Neural cell (in vitro differentiated cells): ENCODE measurements at regions not wholly inside any gene's neighbourhood (a gene's known extent, or its start where the extent isn't known, plus 50 kb on each side); places are given as distances from the start of the nearest gene placed in this dataset.

Experiments
- H2AFZ ChIP-seq: fragments of 200-600, 300-800 bp; sonication (generic), shearing (Covaris generic); 2 replicates; pipeline ENCODE4 v1.6.0; 2014; ENCODE audit warnings: low read depth, mild to moderate bottlenecking, antibody characterized with exemption, low read length, moderate library complexity
- H3F3A ChIP-seq: fragments of 200-600 bp; shearing (Covaris generic); 2 replicates; pipeline ENCODE4 v1.6.1; 2016; ENCODE audit warnings: mild to moderate bottlenecking, moderate library complexity, mixed read lengths, antibody characterized with exemption, low read length; ENCODE audit not compliant: insufficient read depth, poor library complexity, severe bottlenecking
- H3K27ac ChIP-seq: fragments of 200-600, 300-800 bp; sonication (generic), shearing (Covaris generic); 2 replicates; pipeline ENCODE4 v1.5.1; 2014; ENCODE audit warnings: mild to moderate bottlenecking, low read length, moderate library complexity
- H3K27me3 ChIP-seq: fragments of 300-800, 200-600 bp; sonication (generic), shearing (Covaris generic); 2 replicates; pipeline ENCODE4 v1.6.0; 2014; ENCODE audit warnings: mild to moderate bottlenecking, low read depth, low read length, moderate library complexity; ENCODE audit not compliant: insufficient read depth
- H3K36me3 ChIP-seq: fragments of 300-800, 200-600 bp; sonication (generic), shearing (Covaris generic); 2 replicates; pipeline ENCODE4 v1.5.1; 2014; ENCODE audit warnings: mild to moderate bottlenecking, antibody characterized with exemption, low read length, moderate library complexity; ENCODE audit not compliant: insufficient read depth
- H3K4me2 ChIP-seq: fragments of 300-800, 200-600 bp; sonication (generic), shearing (Covaris generic); 2 replicates; pipeline ENCODE4 v1.6.0; 2014; ENCODE audit warnings: mild to moderate bottlenecking, low read length
- H3K4me3 ChIP-seq: fragments of 300-800, 200-600 bp; sonication (generic), shearing (Covaris generic); 2 replicates; pipeline ENCODE4 v1.5.1; 2014; ENCODE audit warnings: mild to moderate bottlenecking, low read length, moderate library complexity
- H3K79me2 ChIP-seq: fragments of 200-600 bp; shearing (Covaris generic); replicated peaks from 2 replicates; pipeline ENCODE4 v1.6.0; 2014; ENCODE audit warnings: mild to moderate bottlenecking, low read length, moderate library complexity; ENCODE audit not compliant: insufficient read depth
- H3K9ac ChIP-seq: fragments of 300-800, 200-600 bp; sonication (generic), shearing (Covaris generic); 2 replicates; pipeline ENCODE4 v1.6.1; 2016; ENCODE audit warnings: mild to moderate bottlenecking, low read length, mixed read lengths
- H3K9me2 ChIP-seq: fragments of 200-600 bp; shearing (Covaris generic); 2 replicates; pipeline ENCODE4 v1.6.1; 2016; ENCODE audit warnings: mild to moderate bottlenecking, low read length, mixed read lengths; ENCODE audit not compliant: insufficient read depth
- H3K9me3 ChIP-seq: fragments of 200-600, 300-800 bp; sonication (generic), shearing (Covaris generic); 2 replicates; pipeline ENCODE4 v1.6.1; 2016; ENCODE audit warnings: mild to moderate bottlenecking, mixed run types, low read length, moderate library complexity, mixed read lengths
- H4K20me1 ChIP-seq: fragments of 200-600 bp; shearing (Covaris generic); 2 replicates; pipeline ENCODE4 v1.6.1; 2016; ENCODE audit warnings: mild to moderate bottlenecking, mixed run types; ENCODE audit not compliant: insufficient read depth
- EP300 ChIP-seq: fragments of 450-650 bp; conservative IDR thresholded peaks from 2 replicates; pipeline ENCODE4 v1.6.1; 2014; ENCODE audit warnings: antibody characterized with exemption, mild to moderate bottlenecking, moderate library complexity; ENCODE audit not compliant: poor library complexity, severe bottlenecking
- EZH2 ChIP-seq: fragments of 200-600, 300-800 bp; shearing (Covaris generic), sonication (generic); IDR thresholded peaks from 2 replicates; pipeline ENCODE4 v1.6.1; 2014; ENCODE audit warnings: antibody characterized with exemption, low read length, borderline replicate concordance, mild to moderate bottlenecking; ENCODE audit not compliant: insufficient read depth, poor library complexity, severe bottlenecking
- MXI1 ChIP-seq: fragments of 450-650 bp; conservative IDR thresholded peaks from 2 replicates; pipeline ENCODE4 v1.6.1; 2014; ENCODE audit warnings: antibody characterized with exemption, mild to moderate bottlenecking; ENCODE audit not compliant: poor library complexity, severe bottlenecking
- POLR2AphosphoS5 ChIP-seq: IDR thresholded peaks from 2 replicates; pipeline ENCODE4 v1.6.1; 2012
- RAD21 ChIP-seq: fragments of 450-650 bp; conservative IDR thresholded peaks from 2 replicates; pipeline ENCODE4 v1.6.1; 2014; ENCODE audit warnings: antibody characterized with exemption, mild to moderate bottlenecking, moderate library complexity
- SMC3 ChIP-seq: fragments of 450-650 bp; conservative IDR thresholded peaks from 2 replicates; pipeline ENCODE4 v1.6.1; 2014; ENCODE audit warnings: antibody characterized with exemption, mild to moderate bottlenecking, moderate library complexity; ENCODE audit not compliant: poor library complexity
- TAF1 ChIP-seq: IDR thresholded peaks from 2 replicates; pipeline ENCODE4 v1.6.1; 2012; ENCODE audit warnings: low read depth
- TF ChIP-seq, protein P1 (sequence below): IDR thresholded peaks from 2 replicates; pipeline ENCODE4 v1.6.1; 2012; ENCODE audit warnings: borderline replicate concordance
- TF ChIP-seq, protein P2 (sequence below): fragments of 450-650 bp; IDR thresholded peaks from 2 replicates; pipeline ENCODE4 v1.5.1; 2014; ENCODE audit warnings: antibody characterized with exemption, mild to moderate bottlenecking, moderate library complexity; ENCODE audit not compliant: poor library complexity, severe bottlenecking

DNA sequence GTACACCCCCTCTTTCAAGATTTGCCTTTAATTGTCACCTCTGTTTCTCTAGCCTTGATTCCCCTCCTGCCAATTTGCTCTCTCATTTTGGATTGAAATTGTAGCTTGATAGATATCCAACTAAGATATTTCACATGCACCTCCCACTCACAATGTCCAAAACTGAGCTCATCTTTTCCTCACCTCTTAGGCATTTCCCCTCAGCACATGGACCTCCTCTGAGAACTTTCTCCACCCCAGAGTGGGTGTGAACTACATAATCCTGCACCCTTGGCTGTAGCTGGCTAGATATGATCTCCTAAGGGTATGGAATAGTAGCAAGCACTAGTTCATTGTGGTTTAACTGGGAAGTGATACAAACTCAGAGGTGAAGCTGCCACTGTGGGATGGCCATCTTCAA lies 91.5 kb upstream of the SESN3 start:
- H3K9ac ChIP-seq, result no peak overlapping the region
- no peaks in the 10 kb centered on the region for H3K36me3 ChIP-seq
- H4K20me1 ChIP-seq, result no peaks in the 10 kb centered on the region
- TF ChIP-seq EP300 (no peak), TAF1 (no peak), MXI1 (no peak), SMC3 (no peak), POLR2AphosphoS5 (no peak), EZH2 (no peak), RAD21 (no peak)
- TF ChIP-seq, protein P1, sequence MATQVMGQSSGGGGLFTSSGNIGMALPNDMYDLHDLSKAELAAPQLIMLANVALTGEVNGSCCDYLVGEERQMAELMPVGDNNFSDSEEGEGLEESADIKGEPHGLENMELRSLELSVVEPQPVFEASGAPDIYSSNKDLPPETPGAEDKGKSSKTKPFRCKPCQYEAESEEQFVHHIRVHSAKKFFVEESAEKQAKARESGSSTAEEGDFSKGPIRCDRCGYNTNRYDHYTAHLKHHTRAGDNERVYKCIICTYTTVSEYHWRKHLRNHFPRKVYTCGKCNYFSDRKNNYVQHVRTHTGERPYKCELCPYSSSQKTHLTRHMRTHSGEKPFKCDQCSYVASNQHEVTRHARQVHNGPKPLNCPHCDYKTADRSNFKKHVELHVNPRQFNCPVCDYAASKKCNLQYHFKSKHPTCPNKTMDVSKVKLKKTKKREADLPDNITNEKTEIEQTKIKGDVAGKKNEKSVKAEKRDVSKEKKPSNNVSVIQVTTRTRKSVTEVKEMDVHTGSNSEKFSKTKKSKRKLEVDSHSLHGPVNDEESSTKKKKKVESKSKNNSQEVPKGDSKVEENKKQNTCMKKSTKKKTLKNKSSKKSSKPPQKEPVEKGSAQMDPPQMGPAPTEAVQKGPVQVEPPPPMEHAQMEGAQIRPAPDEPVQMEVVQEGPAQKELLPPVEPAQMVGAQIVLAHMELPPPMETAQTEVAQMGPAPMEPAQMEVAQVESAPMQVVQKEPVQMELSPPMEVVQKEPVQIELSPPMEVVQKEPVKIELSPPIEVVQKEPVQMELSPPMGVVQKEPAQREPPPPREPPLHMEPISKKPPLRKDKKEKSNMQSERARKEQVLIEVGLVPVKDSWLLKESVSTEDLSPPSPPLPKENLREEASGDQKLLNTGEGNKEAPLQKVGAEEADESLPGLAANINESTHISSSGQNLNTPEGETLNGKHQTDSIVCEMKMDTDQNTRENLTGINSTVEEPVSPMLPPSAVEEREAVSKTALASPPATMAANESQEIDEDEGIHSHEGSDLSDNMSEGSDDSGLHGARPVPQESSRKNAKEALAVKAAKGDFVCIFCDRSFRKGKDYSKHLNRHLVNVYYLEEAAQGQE, result no peak
- TF ChIP-seq, protein P2, sequence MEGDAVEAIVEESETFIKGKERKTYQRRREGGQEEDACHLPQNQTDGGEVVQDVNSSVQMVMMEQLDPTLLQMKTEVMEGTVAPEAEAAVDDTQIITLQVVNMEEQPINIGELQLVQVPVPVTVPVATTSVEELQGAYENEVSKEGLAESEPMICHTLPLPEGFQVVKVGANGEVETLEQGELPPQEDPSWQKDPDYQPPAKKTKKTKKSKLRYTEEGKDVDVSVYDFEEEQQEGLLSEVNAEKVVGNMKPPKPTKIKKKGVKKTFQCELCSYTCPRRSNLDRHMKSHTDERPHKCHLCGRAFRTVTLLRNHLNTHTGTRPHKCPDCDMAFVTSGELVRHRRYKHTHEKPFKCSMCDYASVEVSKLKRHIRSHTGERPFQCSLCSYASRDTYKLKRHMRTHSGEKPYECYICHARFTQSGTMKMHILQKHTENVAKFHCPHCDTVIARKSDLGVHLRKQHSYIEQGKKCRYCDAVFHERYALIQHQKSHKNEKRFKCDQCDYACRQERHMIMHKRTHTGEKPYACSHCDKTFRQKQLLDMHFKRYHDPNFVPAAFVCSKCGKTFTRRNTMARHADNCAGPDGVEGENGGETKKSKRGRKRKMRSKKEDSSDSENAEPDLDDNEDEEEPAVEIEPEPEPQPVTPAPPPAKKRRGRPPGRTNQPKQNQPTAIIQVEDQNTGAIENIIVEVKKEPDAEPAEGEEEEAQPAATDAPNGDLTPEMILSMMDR, result no peak
- H3K27me3 ChIP-seq, result no peaks in the 10 kb centered on the region
- no peak overlapping the region for H3K4me2 ChIP-seq
- H2AFZ ChIP-seq, result no peak overlapping the region
- no peaks in the 10 kb centered on the region for H3K79me2 ChIP-seq
- H3K9me2 ChIP-seq, result no peaks in the 10 kb centered on the region
- no peak overlapping the region for H3K4me3 ChIP-seq
- H3K9me3 ChIP-seq, result no peaks in the 10 kb centered on the region
- H3F3A ChIP-seq, result no peaks in the 10 kb centered on the region
- H3K27ac ChIP-seq, result no peak overlapping the region

DNA sequence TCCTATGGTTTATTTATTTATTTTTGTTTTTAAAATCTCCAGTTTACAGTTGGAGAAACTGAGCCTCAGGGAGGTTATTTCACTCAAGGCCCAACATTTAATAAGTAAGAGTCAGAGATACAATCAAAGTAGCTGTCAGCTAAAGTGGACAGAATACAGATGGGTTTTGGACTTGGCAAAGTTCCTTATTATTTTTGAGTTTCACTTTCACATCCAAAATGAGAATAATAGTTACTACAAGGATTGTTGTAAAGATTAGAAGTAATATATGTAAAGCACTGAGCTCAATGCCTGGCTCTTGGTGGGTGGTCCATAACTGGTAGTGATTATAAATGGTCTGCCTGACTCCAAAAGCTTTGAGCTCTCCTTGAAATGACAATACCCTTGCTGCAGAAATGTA lies 87.5 kb upstream of the SESN3 start:
- TF ChIP-seq MXI1, result no peak
- TF ChIP-seq POLR2AphosphoS5, result no peak
- TF ChIP-seq, protein P2, result no peak
- TF ChIP-seq, protein P1, result no peak
- no peak for TF ChIP-seq EZH2
- TF ChIP-seq EP300, result no peak
- TF ChIP-seq TAF1, result no peak
- Histone ChIP-seq H3K4me3 (no peak overlapping the region), H3K27ac (no peak overlapping the region)

More for the DNA sequence above, 87.5 kb upstream of the SESN3 start:
- no peaks in the 10 kb centered on the region for H3K27me3 ChIP-seq
- H4K20me1 ChIP-seq, result no peaks in the 10 kb centered on the region
- H3K36me3 ChIP-seq, result no peaks in the 10 kb centered on the region
- no peaks in the 10 kb centered on the region for H3K9me2 ChIP-seq
- no peak overlapping the region for H3K9ac ChIP-seq
- H3K9me3 ChIP-seq, result no peaks in the 10 kb centered on the region
- H3K4me2 ChIP-seq, result no peak overlapping the region
- no peaks in the 10 kb centered on the region for H3F3A ChIP-seq
- no peak overlapping the region for H2AFZ ChIP-seq
- H3K79me2 ChIP-seq, result no peaks in the 10 kb centered on the region
